ENCODE measurements at regions not wholly inside any gene's neighbourhood (a gene's known extent, or its start where the extent isn't known, plus 50 kb on each side); places are given as distances from the start of the nearest gene placed in this dataset.

GRCh38 chr12:124386059-124386458, 91.2 kb downstream of the RFLNA start:
- TF ChIP-seq ZNF274 (IDR thresholded peaks at IDR 0.05; ENCODE audit: low read depth, low read length) (no peak), SUZ12 (IDR thresholded peaks at IDR 0.05; ENCODE audit: extremely low read depth, insufficient read depth, insufficient read length) (no peak)
